ENCODE measurements at regions not wholly inside any gene's neighbourhood (a gene's known extent, or its start where the extent isn't known, plus 50 kb on each side); places are given as distances from the start of the nearest gene placed in this dataset.

DNA sequence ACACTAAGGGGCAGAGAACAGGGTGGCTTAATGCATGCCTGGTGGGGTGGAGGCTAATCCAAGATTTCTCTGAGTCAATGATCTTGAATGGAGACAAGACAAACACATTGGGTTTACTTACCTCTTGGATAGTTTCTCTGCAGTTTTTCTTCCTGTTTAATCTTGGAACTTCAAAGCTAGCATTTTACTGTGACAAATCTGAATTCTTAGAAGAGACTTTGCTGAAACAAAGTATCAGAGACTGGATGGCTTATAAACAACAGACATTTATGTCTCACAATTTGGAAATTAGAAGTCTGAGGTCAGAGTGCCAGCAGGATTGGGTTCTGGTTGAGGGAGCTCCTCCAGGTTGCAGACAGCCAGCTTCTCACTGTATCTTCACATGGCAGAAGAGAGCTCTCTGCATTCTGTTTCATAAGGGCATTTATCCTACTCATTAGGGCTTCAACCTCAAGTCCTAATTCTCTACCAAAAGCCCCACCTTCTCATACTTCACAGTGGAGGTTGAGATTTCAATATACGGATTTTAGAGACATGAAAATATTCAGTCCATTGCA lies 921.8 kb downstream of the VRK1 start:
- no peak for DNase-seq (ENCODE audit: low spot score)

DNA sequence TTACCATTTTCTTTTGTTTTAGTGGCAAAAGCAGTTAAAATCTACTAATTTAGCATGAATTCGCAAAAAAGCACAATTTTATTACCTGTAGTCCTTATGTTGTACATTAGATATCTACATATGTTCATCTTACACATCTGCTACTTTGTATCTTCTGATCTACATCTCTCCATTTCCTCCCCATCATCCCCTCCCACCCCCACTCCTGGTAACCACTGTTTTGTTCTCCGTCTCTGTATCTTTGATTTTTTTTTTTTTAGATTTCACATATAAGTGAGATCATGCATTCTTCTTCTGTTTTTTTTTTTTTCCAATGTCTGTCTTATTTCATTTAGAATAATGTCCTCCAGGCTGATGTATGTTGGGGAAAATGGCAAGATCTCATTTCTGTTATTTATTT lies 922.7 kb downstream of the VRK1 start:
- no peak for DNase-seq (ENCODE audit: low spot score)

DNA sequence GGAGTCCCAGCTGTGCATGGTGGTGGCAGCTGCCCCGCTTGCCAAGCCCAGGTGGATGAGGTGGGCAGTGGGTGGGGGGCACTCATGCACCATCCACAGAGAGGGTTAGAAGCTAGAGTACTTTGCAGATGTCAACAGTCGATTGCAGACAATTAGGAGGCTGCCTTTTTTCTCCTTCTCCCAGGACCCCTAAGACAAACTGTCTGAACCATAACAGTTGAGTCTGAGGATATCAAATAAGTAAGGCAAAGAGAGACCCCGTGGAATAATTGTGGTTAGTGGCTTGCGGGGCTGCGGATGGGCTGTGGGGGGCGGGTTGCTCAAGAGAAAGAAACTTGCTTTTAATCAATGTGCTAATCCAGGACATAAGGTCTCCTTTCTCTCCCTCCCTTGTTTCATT lies 926.2 kb downstream of the VRK1 start:
- no peak for DNase-seq (ENCODE audit: low spot score)

DNA sequence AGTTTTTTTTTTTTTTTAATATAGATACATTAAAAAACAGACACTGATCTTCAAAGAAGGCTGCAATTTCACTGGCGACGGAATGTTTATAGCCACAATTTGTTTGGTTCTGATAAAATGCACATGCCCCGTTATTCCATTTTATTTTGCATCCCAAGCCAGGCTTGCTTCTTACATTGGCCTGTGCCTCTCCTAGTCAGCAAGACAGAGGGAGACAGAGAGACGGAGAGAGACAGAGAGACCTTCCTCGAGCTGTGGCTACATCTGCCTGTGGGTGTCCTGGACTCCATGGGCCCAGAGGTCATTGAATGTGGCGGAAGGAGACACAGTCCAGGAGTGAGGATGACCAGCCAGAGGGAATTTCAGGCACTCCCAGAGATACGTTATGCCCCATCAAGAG lies 926.6 kb downstream of the VRK1 start:
- no peak for DNase-seq (ENCODE audit: low spot score)

DNA sequence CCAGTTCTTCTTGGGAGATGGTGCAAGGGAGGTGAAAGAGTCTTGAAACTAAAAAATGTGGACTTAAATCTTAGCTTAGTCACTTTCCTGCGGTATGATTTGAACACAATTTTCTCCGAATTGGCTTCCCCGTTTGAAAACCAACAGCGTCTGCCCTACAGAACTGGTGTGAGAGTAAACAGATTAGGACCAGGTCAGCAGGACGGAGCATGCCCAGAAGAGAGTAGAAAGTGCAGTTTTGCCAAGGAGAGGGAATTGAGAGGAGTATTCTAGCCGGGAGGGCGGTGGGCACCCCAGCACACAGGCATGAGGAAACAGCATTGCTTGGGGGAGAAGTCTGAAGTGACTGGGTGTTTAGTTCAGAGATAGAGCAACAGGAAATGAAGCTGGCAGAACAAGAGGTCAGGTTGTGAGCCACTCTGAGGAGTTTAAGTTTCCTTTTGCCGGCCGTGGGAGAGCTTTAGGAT lies 927.1 kb downstream of the VRK1 start:
- DNase-seq (ENCODE audit: low spot score) = no peak

DNA sequence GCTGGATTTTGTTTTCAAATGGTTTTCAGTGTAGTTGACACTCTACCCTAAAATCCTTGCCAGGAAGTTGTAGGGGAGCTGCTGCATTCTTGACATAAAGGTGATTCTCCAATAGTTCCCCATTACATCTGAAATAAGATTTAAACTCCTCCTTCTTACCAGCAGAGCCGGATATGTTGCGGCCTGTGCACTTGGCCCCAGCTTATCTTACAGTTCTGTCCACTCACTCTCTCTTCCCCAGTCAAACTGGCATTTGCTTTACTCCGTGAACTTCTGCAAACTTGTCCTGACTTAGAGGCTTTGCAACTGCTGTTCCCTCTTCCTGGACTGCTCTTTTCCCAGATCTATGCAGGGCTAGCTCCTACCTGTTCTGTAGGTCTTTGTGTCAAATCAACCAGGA lies 929.5 kb downstream of the VRK1 start:
- DNase-seq (ENCODE audit: low spot score) = no peak

DNA sequence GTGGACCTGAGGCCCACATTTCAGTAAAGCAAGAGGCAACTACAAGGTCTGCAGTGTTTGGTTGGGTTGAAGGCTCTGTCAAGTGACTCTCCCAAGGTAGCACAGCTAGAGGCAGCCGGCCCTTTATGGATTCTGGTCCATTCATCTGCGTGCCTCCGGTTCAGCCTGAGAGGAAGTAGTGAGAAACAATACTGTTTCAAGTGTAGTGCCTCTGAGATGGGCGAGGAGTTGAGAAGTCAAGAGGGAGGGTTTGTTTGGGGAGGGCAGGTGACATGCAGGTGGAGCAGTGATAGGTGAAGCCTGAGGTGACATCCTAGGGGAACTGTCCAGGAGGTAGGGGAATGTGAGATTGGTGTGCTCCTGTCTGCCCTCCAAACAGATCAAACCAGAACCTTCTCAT lies 933.5 kb downstream of the VRK1 start:
- no peak for DNase-seq (ENCODE audit: low spot score)

DNA sequence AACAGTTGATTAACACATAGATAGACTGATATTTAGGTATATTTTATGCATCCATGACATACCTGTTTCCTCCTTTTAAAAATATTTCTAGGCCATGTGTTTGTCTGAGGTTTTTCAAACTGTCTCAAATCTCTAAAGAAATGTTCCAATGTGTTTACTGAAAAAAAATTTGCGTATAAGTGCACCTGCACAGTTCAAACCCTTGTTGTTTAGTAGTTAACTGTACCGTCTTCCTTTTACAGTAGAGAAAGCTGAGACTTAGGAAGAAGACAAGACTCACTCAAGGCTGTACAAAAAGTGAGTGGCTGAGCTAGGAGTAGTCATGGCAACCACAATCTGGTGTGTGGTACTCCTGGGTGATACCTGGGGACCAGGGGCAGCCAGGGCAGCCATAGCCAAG lies 934.6 kb downstream of the VRK1 start:
- DNase-seq (ENCODE audit: low spot score) = no peak

DNA sequence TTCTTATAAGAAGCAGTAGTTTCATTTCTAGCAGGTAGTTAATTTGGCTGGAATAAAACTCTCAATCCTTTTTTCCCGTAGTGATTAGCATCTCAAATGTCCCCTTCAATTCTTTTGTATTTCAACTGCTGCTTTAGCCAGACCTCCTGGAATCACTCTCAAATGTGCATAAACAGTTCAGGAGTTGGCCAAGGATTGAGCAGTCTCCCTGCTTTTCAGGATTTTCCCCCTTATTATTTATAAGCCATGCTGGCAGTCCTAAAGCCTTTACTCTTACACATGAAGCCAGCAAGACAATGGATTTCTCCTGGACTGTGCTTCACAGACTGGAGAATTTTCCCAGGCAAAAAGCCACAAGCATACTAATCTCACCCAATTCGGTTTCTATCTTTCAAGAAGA lies 950.1 kb downstream of the VRK1 start:
- DNase-seq (ENCODE audit: low spot score) = no peak

DNA sequence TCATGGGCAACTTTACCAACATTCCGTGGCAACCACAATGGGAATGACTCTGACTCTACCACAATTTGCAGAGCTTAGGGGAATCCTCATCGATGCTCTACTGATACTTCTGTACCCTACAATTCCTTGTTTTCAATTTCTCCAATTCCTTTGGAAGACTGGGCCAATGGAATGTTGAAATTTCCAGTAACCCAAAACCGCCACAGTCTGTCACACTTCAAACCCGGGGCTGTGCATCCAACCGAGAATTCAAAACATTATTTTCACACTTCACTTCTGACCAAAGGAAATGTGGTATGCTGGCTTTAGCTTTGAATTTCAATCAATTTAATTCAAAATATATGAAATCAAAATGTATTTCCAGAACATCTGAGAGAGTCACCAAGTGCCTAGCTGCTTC lies 951.4 kb downstream of the VRK1 start:
- DNase-seq (ENCODE audit: low spot score) = no peak

DNA sequence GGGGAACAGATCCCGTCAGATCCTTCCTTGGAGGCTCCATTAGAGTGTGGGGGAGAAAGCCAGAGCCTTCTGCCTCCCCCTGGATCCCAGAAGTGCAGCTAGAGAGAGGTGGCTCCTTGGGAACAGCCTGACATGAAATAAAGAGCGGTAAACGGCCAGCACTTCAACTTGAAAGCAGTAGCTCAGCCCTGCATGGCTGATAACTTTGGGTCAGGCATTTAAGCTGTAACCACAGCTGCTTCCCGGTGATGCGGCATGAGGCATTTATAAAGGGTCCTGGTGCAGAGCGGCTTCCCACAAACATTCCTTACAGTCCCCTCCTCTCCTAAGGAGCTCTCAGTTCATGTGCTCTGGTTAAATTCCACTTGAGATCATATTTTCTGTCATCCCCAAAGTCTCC lies 960.3 kb downstream of the VRK1 start:
- no peak for DNase-seq (ENCODE audit: low spot score)

DNA sequence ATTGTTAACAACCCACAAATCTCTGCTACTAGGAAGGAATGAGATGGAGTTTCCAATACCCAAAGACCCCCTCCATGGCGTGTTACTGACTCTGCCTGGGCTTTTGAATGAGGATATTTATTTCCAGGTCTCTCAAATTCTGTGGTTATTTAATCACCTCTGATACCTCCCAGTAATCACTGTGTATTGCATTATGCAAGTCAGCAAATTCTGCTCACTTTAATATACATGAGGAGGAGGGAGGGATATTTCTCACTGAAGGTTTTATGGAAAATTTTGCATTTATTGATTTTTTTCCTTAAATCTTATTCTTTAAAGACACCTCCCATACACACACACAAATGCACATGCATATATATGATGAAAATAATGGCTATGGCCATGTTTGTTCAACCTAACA lies 962.9 kb downstream of the VRK1 start:
- DNase-seq (ENCODE audit: low spot score) = no peak

DNA sequence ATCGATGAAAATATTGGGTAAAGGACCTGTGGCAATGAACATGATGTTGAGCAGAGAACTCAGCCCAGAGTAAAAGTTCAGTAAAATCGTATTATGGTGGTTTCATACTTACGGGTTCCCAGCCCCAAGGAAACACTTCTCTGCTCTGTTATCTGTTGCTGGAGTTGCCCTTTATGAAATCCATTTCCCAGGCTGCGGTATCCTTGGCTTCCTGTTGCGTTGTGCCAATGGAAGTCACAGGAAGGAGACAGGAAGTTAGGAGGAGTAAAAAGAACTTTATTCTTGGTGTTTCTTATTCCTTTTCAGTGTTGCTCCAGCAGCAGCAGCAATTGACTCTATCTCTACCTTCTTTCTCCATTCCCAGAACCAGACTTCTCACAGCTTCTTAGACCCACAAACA lies 965.2 kb downstream of the VRK1 start:
- no peak for DNase-seq (ENCODE audit: low spot score)

DNA sequence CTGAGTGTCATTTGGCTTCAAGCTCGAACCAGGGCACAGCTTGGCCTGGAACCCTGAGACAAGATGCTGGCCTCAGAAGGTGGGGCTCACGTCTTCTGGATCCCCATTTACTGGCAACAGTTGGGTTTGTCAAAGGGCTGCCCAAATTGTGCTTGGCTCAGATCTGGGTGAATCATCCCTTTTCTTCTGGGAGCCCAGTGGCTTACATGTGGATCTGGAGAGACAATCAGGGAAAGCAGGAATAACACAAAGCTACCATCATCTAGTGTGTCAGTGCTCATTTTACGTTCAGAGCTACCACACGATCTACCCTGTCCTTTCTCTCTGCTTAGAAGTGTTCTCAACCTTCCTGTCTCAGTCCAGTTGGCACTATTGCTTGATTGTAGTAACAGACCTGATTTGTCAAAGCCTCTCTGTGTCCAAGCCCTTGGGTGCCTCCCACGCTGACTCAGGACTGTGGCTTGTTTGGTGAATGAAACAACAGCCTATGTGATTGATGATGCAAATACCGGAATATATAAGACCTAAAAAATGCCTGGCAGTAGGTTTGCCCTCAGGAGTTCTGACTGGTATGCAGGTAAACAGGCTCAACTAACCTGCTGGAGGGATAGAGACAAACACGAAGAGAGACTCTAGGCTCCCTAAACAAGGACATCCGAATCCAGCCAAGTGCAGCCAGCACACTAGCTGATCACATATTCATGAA lies 974.3 kb downstream of the VRK1 start:
- no peak for DNase-seq (ENCODE audit: low spot score)

DNA sequence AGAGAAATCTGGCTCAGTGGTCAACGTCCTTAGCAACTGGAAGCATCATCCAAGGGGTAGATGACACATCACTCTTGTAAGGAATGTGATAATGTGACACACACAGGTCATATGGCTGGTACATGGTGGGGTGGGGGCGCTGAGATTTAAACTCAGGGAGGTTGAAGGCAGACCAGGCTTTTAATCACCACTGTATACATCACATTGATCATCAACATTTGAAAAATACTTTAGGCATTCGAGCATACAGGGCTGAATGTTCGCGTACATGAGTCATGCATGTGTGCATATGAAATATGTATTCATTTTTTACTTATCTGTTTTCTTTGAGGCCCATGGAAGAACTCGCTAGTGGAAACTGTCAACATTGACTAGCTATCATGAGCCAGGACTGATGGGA lies 976.4 kb downstream of the VRK1 start:
- no peak for DNase-seq (ENCODE audit: low spot score)

DNA sequence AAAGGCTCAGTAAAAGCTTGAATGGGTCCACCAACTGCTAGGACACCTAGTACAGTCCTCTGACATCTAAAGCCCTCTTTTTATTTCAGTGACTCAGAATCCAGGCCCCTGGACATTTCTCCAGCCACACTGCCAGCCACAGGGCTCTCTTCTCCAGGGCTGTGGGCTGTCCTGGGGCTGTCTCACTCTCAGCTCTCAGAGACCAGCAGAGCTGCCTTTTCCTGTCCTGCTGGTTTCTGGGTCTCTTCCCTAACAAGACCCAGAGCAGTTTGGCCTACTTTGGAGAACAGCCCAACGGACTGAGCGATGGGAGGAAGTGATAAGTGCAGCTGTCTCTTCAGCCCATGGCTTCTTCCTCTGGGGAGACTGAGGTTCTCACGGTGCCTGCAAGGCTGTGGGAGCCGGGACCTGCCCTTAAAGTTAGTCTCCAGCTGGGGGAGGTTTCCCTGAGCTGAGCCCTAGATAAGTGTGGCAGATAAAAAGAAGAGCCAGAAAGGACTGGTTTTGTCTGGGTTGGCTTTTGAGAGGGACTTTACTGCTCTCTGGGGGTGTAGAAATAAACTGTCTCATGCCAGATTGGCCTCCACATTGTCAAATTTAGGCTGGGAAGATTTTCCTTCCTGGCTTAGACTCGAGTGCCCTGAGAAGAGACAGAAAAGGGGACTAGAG lies 979.8 kb downstream of the VRK1 start:
- no peak for DNase-seq (ENCODE audit: low spot score)

DNA sequence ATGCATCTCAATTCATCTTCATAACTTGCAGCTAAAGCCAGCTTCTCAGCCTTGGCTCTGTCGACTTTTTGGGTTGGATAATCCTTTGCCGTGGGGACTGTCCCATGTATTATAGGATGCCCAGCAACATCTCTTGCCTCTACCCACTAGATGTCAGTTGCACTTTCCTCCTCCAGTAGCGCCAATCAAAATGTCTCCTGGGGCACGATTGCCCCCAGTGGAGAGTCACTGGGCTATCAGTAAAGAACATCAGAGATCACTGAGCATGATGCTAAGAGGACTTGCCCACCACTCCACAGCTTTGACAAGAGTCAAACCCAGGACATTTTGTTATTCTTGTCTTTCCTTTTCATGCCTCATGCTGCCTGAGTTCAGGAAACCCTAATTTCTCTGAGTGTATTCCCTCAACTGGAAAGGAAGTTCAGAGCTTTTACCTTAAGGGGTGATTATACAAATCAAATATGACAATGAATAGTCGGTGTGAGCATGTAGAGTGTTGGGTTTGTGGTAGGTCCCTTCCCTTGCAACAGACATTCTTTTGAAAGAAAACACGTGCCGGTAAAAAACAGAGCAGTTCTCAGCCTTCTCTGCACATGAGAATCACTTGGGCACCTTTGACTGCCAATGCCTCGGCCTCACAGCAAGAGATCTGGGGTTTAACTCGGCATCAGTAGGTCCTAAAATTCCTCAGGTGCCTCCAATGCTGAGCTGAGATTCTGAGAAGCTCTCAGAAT lies 980.6 kb downstream of the VRK1 start:
- DNase-seq (ENCODE audit: low spot score) = no peak

DNA sequence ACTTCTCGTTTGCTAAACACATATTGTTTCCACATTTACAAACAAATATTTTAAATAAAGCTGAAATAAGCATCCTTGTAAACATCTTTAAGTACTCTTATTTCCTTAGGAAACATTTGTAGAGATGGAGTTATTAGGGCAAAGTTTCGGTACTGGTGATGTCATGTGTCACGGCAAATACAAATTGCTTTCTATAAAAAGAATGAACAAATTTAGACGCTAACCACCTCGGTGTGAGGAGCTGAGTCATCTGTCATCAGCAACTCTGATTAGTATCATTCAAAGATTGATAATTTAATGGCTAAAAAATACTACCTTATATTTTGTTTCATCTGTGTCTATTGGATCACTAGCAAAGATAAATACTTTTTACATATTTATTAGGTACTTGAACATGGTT lies 982.0 kb downstream of the VRK1 start:
- DNase-seq (ENCODE audit: low spot score) = no peak

DNA sequence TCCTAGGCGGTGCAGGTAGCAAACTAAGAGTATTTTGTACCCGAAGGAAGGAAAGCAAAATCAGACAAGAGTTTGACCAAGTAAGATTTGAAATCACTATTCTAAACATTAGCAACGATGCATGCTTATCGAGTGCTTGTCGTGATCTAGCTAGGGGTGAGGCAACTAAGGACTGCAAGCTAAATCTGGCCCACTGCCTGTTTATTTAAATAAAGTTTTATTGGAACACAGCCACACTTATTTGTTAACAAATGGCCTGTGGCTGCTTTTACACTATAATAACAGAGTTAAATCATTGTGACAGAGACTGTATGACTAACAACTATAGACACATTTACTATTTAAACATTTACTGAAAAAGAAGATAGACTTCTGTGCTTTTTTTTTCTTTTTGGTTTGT lies 983.6 kb downstream of the VRK1 start:
- no peak for DNase-seq (ENCODE audit: low spot score)

DNA sequence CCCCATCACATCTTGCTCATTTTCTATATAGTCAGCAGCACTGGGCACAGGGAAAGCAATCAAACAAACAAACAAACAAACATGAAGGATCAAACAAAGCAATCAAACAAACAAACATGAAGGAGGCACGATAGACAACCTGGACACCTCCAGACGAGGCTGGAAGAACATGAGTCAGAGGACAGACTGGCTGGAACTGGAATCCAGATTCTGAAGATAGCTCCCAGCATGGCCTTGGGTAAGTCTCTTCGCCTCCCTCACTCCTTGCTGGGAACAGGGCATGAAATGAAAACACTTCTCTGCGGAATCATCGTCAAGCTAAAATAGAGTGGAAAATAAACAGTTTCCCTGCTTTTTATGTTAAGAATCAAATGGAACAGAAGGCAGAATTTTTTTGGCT lies 984.8 kb downstream of the VRK1 start:
- no peak for DNase-seq (ENCODE audit: low spot score)

DNA sequence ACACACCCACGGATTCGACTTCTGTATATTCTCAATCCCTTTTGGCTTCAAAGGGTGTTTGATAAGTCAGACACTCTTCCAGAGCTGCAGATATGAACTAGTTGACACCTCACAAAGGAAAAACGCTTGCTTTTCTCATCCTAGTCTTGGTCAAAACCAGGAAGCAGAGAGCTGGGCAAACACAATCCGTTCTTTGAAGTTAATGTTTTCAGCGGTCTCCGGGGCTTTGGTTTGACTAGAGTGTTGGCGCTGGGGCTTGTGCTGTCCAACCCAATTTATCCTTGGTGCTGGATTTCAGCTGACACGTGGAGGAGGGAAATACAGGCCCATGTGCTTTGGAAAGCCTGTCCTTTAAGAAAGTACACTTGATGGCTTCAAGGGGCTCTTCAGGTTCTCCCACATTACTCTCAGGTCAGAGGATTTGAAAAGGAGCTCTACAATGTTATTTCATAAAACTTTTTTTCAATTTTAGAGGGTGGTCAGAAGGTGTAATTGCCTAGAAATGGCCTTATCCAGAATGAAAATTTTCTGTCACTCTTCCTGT lies 985.8 kb downstream of the VRK1 start:
- DNase-seq (ENCODE audit: low spot score) = no peak

DNA sequence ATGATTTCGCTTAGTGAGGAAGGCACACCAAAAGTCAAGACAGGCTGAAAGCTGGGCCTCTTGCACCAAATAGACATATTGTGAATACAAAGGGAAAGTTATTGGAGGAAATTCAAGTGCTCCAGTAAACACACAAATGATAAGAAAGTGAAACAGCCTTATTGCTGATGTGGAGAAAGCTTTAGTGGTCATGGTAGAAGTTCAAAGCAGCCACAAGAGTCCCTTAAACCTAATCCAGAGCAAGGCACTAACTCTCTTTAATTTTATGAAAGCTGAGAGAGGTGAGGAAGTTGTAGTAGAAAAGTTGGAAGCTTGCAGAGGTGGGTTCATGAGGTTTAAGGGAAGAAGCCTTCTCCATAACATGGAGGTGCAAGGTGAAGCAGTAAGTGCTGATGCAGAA lies 988.3 kb downstream of the VRK1 start:
- no peak for DNase-seq (ENCODE audit: low spot score)

DNA sequence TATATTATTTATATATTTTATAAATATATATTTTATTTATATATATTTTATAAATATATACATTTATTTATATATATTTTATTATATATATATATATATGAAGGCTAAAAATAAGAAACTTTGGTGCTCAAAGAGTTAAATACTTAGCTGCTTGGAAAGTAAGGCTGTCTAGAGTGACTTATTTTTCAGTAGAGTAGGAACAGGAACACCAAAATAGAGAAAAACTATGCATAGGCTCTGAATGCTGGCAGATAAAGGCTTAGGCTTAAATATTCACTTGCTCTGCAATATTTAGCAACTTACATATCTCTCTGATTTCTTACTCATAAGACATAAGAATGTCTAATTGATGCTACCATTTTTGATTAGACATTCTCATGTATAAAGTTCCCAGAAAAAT lies 991.2 kb downstream of the VRK1 start:
- DNase-seq (ENCODE audit: low spot score) = no peak
